ENCODE measurements at regions not wholly inside any gene's neighbourhood (a gene's known extent, or its start where the extent isn't known, plus 50 kb on each side); places are given as distances from the start of the nearest gene placed in this dataset.

- no peak for TF ChIP-seq CTCF (IDR thresholded peaks at IDR 0.05)
- TF ChIP-seq POLR2A (IDR thresholded peaks at IDR 0.05), result no peak
- no peak for TF ChIP-seq POLR2AphosphoS5 (IDR thresholded peaks at IDR 0.05)
- no peak for TF ChIP-seq EP300 (IDR thresholded peaks at IDR 0.05)
These were observed 369.2 kb upstream of the CNR1 start for GRCh38 chr6:88535306-88535705.

Measured in upper lobe of left lung (tissue), 4 donors.